HepG2 (cell line): ENCODE measurements at regions not wholly inside any gene's neighbourhood (a gene's known extent, or its start where the extent isn't known, plus 50 kb on each side); places are given as distances from the start of the nearest gene placed in this dataset.

Experiments used
- CC2D1A ChIP-seq: sonication (generic); formaldehyde crosslinking; IDR thresholded peaks from 2 replicates; pipeline ENCODE4 v1.8.1; 2023; ENCODE audit warnings: mild to moderate bottlenecking, missing genetic modification reagents
- CEBPB ChIP-seq: IDR thresholded peaks from 2 replicates; pipeline ENCODE4 v1.6.1; 2011; ENCODE audit warnings: low read depth, low read length, improper control_type of control experiment, borderline replicate concordance
- CTCF ChIP-seq: sonication (generic); formaldehyde crosslinking; IDR thresholded peaks from 2 replicates; pipeline ENCODE4 v1.5.0; 2020; ENCODE audit warnings: mild to moderate bottlenecking, missing genetic modification reagents, moderate library complexity
- GMEB2 ChIP-seq: IDR thresholded peaks from 2 replicates; pipeline ENCODE4 v1.6.1; 2016; ENCODE audit warnings: missing biosample characterization, missing genetic modification reagents, low read depth
- MTF2 ChIP-seq: sonication (generic); formaldehyde crosslinking; IDR thresholded peaks from 2 replicates; pipeline ENCODE4 v1.5.0; 2020; ENCODE audit warnings: missing genetic modification reagents, borderline replicate concordance
- NFYB ChIP-seq: sonication (generic); formaldehyde crosslinking; IDR thresholded peaks from 2 replicates; pipeline ENCODE4 v1.4.0; 2020; ENCODE audit warnings: missing genetic modification reagents
- POLR2AphosphoS5 ChIP-seq: IDR thresholded peaks from 2 replicates; pipeline ENCODE4 v1.6.1; 2012; ENCODE audit warnings: low read depth, low read length
- RELA ChIP-seq: sonication (generic); formaldehyde crosslinking; IDR thresholded peaks from 2 replicates; pipeline ENCODE4 v1.4.0; 2020; ENCODE audit warnings: missing genetic modification reagents
- RFX5 ChIP-seq: IDR thresholded peaks from 2 replicates; pipeline ENCODE4 v1.6.1; 2011; ENCODE audit warnings: low read depth, low read length, improper control_type of control experiment
- RFXANK ChIP-seq: IDR thresholded peaks from 2 replicates; pipeline ENCODE4 v1.6.1; 2016
- ZBTB21 ChIP-seq: sonication (generic); formaldehyde crosslinking; IDR thresholded peaks from 2 replicates; pipeline ENCODE4 v1.4.0; 2020; ENCODE audit warnings: missing genetic modification reagents
- ZNF350 ChIP-seq: sonication (generic); formaldehyde crosslinking; IDR thresholded peaks from 2 replicates; pipeline ENCODE4 v1.4.0; 2020; ENCODE audit warnings: mild to moderate bottlenecking, low read depth, missing genetic modification reagents, borderline replicate concordance
- ZNF496 ChIP-seq: sonication (generic); formaldehyde crosslinking; IDR thresholded peaks from 2 replicates; pipeline ENCODE4 v1.8.1; 2023; ENCODE audit warnings: mild to moderate bottlenecking, moderate library complexity, missing genetic modification reagents; ENCODE audit not compliant: insufficient replicate concordance

GRCh38 chr9:1285526-1285925 is 235.4 kb downstream of the DMRT2 start:
- no peak for TF ChIP-seq CC2D1A
- no peak for TF ChIP-seq NFYB (CRISPR knock-in tag)
- TF ChIP-seq CEBPB = no peak
- no peak for TF ChIP-seq CTCF (CRISPR knock-in tag)
- TF ChIP-seq POLR2AphosphoS5 = no peak
- TF ChIP-seq ZNF496 (CRISPR knock-in tag) = no peak
- TF ChIP-seq RFX5 = no peak
- TF ChIP-seq ZNF350 (CRISPR knock-in tag) = no peak
- no peak for TF ChIP-seq MTF2 (CRISPR knock-in tag)
- TF ChIP-seq GMEB2 (CRISPR knock-in tag) = no peak
- TF ChIP-seq ZBTB21 = no peak
- TF ChIP-seq RFXANK (CRISPR knock-in tag) = no peak
- no peak for TF ChIP-seq RELA (CRISPR knock-in tag)
